ENCODE measurements at regions not wholly inside any gene's neighbourhood (a gene's known extent, or its start where the extent isn't known, plus 50 kb on each side); places are given as distances from the start of the nearest gene placed in this dataset.
"Not testable (repeated sequence)": the region's sequence is repeated elsewhere in the genome, so short reads cannot be mapped to it uniquely, and the experiment has no call there.

GRCh38 chr2:7539760-7540159 lies 622.5 kb downstream of the RNF144A start:
- no peak for DNase-seq (ENCODE audit: low read depth in 1 of 2, low spot score in 1 of 2)
- in situ Hi-C loops (cut with HindIII; ENCODE audit: low pct_unique_long_range_greater_than_20kb, low sequenced_read_pairs): no loop called here
- TF ChIP-seq JUND (IDR thresholded peaks at IDR 0.05; ENCODE audit: low read depth): no peak

GRCh38 chr2:7552825-7553570 lies 635.8 kb downstream of the RNF144A start:
- no peak for DNase-seq (ENCODE audit: low read depth in 1 of 2, low spot score in 1 of 2)
- in situ Hi-C loops (cut with HindIII; ENCODE audit: low pct_unique_long_range_greater_than_20kb, low sequenced_read_pairs): no loop called here
- no peak for TF ChIP-seq JUND (IDR thresholded peaks at IDR 0.05; ENCODE audit: low read depth)

GRCh38 chr2:7555260-7555659 lies 638.0 kb downstream of the RNF144A start:
- no peak for DNase-seq (ENCODE audit: low read depth in 1 of 2, low spot score in 1 of 2)
- TF ChIP-seq JUND (IDR thresholded peaks at IDR 0.05; ENCODE audit: low read depth): no peak
- in situ Hi-C loops (cut with HindIII; ENCODE audit: low pct_unique_long_range_greater_than_20kb, low sequenced_read_pairs): no loop called here

GRCh38 chr2:7557376-7557775 lies 640.2 kb downstream of the RNF144A start:
- DNase-seq (ENCODE audit: low read depth in 1 of 2, low spot score in 1 of 2): no peak
- in situ Hi-C loops (cut with HindIII; ENCODE audit: low pct_unique_long_range_greater_than_20kb, low sequenced_read_pairs): no loop called here
- TF ChIP-seq JUND (IDR thresholded peaks at IDR 0.05; ENCODE audit: low read depth): no peak

GRCh38 chr2:7559791-7560190 lies 642.6 kb downstream of the RNF144A start:
- TF ChIP-seq JUND (IDR thresholded peaks at IDR 0.05; ENCODE audit: low read depth): no peak
- in situ Hi-C loops (cut with HindIII; ENCODE audit: low pct_unique_long_range_greater_than_20kb, low sequenced_read_pairs): no loop called here

GRCh38 chr2:7566382-7566881 lies 649.2 kb downstream of the RNF144A start:
- no peak for TF ChIP-seq JUND (IDR thresholded peaks at IDR 0.05; ENCODE audit: low read depth)
- peak in 1 of 2 experiments; percentile 4 for DNase-seq (ENCODE audit: low read depth in 1 of 2, low spot score in 1 of 2)
- in situ Hi-C loops (cut with HindIII; ENCODE audit: low pct_unique_long_range_greater_than_20kb, low sequenced_read_pairs): no loop called here

More at GRCh38 chr2:7559791-7560190, 642.6 kb downstream of the RNF144A start:
- DNase-seq (ENCODE audit: low read depth in 1 of 2, low spot score in 1 of 2): no peak

DNA sequence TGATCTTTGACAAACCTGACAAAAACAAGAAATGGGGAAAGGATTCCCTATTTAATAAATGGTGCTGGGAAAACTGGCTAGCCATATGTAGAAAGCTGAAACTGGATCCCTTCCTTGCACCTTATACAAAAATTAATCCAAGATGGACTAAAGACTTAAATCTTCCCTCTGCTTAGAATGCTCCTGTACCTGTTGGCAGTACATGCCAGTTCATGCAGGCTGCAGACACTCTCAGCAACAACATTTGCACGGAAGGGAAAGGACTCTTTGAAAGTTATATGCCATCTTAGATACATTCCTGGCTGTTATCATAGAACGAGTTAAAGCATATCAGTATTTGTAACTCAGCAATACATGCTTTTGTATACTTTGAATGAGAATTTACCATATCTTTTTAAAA lies 649.9 kb downstream of the RNF144A start:
- in situ Hi-C loops (cut with HindIII; ENCODE audit: low pct_unique_long_range_greater_than_20kb, low sequenced_read_pairs); DNase-seq (ENCODE audit: low read depth in 1 of 2, low spot score in 1 of 2): not testable (repeated sequence)

DNA sequence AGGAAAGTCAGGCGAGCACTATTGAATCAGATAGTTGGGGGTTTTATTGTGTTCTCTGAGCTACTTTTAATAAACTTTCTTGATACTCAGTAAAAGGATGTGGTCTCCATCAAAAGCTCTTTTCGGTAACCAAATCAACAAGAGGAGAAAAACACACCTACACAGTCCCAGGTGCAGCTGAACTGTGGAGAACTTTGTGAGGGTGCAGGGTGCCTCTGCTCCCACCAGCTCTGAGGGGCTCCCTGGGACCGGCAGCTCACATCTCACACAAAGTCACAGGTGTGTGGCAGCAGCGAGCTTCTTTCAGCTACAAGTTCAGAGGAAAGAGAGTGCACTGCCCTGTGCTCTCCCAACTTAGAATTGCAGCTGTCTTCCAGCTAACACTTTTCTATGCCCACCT lies 650.4 kb downstream of the RNF144A start:
- no peak for TF ChIP-seq JUND (IDR thresholded peaks at IDR 0.05; ENCODE audit: low read depth)
- in situ Hi-C loops (cut with HindIII; ENCODE audit: low pct_unique_long_range_greater_than_20kb, low sequenced_read_pairs): no loop called here
- peak in 1 of 2 experiments; percentile 4 for DNase-seq (ENCODE audit: low read depth in 1 of 2, low spot score in 1 of 2)

- DNase-seq (ENCODE audit: low read depth in 1 of 2, low spot score in 1 of 2): no peak
- TF ChIP-seq JUND (IDR thresholded peaks at IDR 0.05; ENCODE audit: low read depth): no peak
- in situ Hi-C loops (cut with HindIII; ENCODE audit: low pct_unique_long_range_greater_than_20kb, low sequenced_read_pairs): no loop called here
Measured at GRCh38 chr2:7570247-7570646, 653.0 kb downstream of the RNF144A start.

GRCh38 chr2:7571701-7572100 lies 654.5 kb downstream of the RNF144A start:
- in situ Hi-C loops (cut with HindIII; ENCODE audit: low pct_unique_long_range_greater_than_20kb, low sequenced_read_pairs): no loop called here
- DNase-seq (ENCODE audit: low read depth in 1 of 2, low spot score in 1 of 2): no peak
- no peak for TF ChIP-seq JUND (IDR thresholded peaks at IDR 0.05; ENCODE audit: low read depth)

GRCh38 chr2:7572450-7572849 lies 655.2 kb downstream of the RNF144A start:
- in situ Hi-C loops (cut with HindIII; ENCODE audit: low pct_unique_long_range_greater_than_20kb, low sequenced_read_pairs): no loop called here
- no peak for DNase-seq (ENCODE audit: low read depth in 1 of 2, low spot score in 1 of 2)

GRCh38 chr2:7573166-7573825 lies 656.1 kb downstream of the RNF144A start:
- in situ Hi-C loops (cut with HindIII; ENCODE audit: low pct_unique_long_range_greater_than_20kb, low sequenced_read_pairs): no loop called here
- TF ChIP-seq JUND (IDR thresholded peaks at IDR 0.05; ENCODE audit: low read depth): no peak
- DNase-seq (ENCODE audit: low read depth in 1 of 2, low spot score in 1 of 2): no peak

More at GRCh38 chr2:7572450-7572849, 655.2 kb downstream of the RNF144A start:
- TF ChIP-seq JUND (IDR thresholded peaks at IDR 0.05; ENCODE audit: low read depth): no peak

GRCh38 chr2:7574385-7574784 lies 657.2 kb downstream of the RNF144A start:
- no peak for TF ChIP-seq JUND (IDR thresholded peaks at IDR 0.05; ENCODE audit: low read depth)
- no peak for DNase-seq (ENCODE audit: low read depth in 1 of 2, low spot score in 1 of 2)
- in situ Hi-C loops (cut with HindIII; ENCODE audit: low pct_unique_long_range_greater_than_20kb, low sequenced_read_pairs): no loop called here

Measured in T47D (cell line).